B cell (primary cell): ENCODE measurements at regions not wholly inside any gene's neighbourhood (a gene's known extent, or its start where the extent isn't known, plus 50 kb on each side); places are given as distances from the start of the nearest gene placed in this dataset.

Experiments
- EZH2 ChIP-seq: IDR thresholded peaks from 2 replicates; pipeline ENCODE4 v1.6.1; 2012; ENCODE audit warnings: borderline replicate concordance, low read depth, mild to moderate bottlenecking, moderate library complexity, low read length; ENCODE audit not compliant: insufficient read depth, poor library complexity, severe bottlenecking
- TF ChIP-seq, protein P1 (sequence below): fragments of 200-600 bp; IDR thresholded peaks from one replicate; pipeline ENCODE4 v1.8.0; 2022; ENCODE audit warnings: antibody characterized with exemption, mild to moderate bottlenecking

DNA sequence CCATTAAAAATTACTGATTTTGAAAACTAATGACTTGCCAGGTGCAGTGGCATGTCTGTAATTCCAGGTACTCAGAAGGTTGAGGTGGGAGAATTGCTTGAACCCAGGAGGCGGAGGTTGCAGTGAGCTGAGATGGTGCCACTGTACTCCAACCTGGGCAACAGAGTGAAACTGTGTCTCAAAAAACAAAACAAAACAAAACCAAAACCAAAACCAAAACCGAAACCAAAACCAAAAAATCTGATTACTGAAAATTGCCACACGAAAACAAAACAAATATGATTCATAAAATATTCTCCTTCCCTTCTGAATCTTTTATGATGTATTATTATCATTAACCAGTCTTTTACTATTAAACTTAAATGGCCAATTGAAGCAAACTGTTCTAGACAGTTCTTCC lies 74.1 kb downstream of the SERINC2 start:
- TF ChIP-seq, protein P1, sequence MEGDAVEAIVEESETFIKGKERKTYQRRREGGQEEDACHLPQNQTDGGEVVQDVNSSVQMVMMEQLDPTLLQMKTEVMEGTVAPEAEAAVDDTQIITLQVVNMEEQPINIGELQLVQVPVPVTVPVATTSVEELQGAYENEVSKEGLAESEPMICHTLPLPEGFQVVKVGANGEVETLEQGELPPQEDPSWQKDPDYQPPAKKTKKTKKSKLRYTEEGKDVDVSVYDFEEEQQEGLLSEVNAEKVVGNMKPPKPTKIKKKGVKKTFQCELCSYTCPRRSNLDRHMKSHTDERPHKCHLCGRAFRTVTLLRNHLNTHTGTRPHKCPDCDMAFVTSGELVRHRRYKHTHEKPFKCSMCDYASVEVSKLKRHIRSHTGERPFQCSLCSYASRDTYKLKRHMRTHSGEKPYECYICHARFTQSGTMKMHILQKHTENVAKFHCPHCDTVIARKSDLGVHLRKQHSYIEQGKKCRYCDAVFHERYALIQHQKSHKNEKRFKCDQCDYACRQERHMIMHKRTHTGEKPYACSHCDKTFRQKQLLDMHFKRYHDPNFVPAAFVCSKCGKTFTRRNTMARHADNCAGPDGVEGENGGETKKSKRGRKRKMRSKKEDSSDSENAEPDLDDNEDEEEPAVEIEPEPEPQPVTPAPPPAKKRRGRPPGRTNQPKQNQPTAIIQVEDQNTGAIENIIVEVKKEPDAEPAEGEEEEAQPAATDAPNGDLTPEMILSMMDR, result no peak
- TF ChIP-seq EZH2, result no peak
